Ishikawa (cell line): ENCODE measurements at regions not wholly inside any gene's neighbourhood (a gene's known extent, or its start where the extent isn't known, plus 50 kb on each side); places are given as distances from the start of the nearest gene placed in this dataset.

ENCODE experiments used
- MAX ChIP-seq: IDR thresholded peaks from 2 replicates; pipeline ENCODE4 v1.6.1; 2012
- RAD21 ChIP-seq: IDR thresholded peaks from 2 replicates; pipeline ENCODE4 v1.6.1; 2012; ENCODE audit warnings: low read depth
- TCF12 ChIP-seq: IDR thresholded peaks from 2 replicates; pipeline ENCODE4 v1.6.1; 2012; ENCODE audit warnings: low read depth
- TEAD4 ChIP-seq: IDR thresholded peaks from 2 replicates; pipeline ENCODE4 v1.6.1; 2012
- YY1 ChIP-seq: IDR thresholded peaks from 2 replicates; pipeline ENCODE4 v1.6.1; 2012; ENCODE audit warnings: low read depth

- TF ChIP-seq RAD21: no peak
- no peak for TF ChIP-seq TCF12
- TF ChIP-seq MAX: no peak; the same call in 1 of the 2 replicates
- no peak for TF ChIP-seq TEAD4
- TF ChIP-seq YY1: no peak
Measured at GRCh38 chr1:185564816-185565215, 169.4 kb upstream of the HMCN1 start.
